Rectal smooth muscle tissue (tissue), 1 donor: ENCODE measurements at regions not wholly inside any gene's neighbourhood (a gene's known extent, or its start where the extent isn't known, plus 50 kb on each side); places are given as distances from the start of the nearest gene placed in this dataset.

Experiments
- H3K27ac ChIP-seq: one replicate; pipeline ENCODE4 v1.7.0; 2013; ENCODE audit warnings: low read depth, low read length, inconsistent platforms
- H3K27me3 ChIP-seq: one replicate; pipeline ENCODE4 v1.7.0; 2013; ENCODE audit warnings: low read length; ENCODE audit not compliant: control insufficient read depth, insufficient read depth
- H3K36me3 ChIP-seq: one replicate; pipeline ENCODE4 v1.7.0; 2013; ENCODE audit warnings: low read length; ENCODE audit not compliant: control insufficient read depth, insufficient read depth
- H3K4me1 ChIP-seq: one replicate; pipeline ENCODE4 v1.7.0; 2013; ENCODE audit warnings: low read length; ENCODE audit not compliant: control insufficient read depth, insufficient read depth
- H3K4me3 ChIP-seq: one replicate; pipeline ENCODE4 v1.7.0; 2013; ENCODE audit warnings: low read length
- H3K9ac ChIP-seq: one replicate; pipeline ENCODE4 v1.7.0; 2013; ENCODE audit warnings: low read length

DNA sequence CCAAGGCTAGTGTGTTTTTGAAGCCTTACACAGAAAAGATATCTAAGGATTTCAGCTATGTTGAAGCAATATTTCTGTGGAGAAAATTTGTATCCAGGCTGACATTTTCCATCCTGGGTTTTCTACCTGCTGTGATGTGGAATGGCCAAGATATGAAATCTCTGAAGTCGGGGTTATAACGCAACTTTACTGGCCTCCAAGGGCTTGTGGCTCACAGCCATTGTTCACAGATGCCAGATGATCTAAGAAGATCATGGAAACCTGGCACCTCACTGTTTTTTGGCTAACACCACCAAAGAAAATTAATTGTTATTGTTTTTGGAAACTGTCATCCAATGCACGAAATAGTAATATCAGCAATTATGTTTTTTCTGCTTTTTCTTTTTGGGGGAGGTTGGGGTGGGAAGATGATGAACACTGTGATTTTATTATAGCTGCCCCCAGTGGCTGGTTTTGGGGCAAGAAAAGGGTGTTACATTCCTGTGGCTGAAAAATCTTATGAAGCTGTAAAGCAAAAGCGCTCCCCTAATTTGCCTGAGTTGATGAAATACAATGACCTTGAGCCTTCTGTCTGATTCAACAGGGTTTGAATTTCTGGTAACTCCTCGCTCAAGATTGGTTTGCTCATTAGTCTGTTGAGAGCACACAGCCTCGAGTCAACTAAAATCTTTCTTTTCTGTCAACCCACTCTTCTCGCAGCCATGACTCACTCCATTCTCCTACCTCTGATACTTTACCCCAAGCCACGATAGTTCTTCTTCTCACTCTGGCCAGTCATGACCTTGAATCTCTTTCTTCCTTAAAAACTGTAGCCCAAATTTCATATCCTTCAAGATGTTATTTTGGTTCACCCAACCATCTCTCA, 236.7 kb downstream of the PAX1 start:
- H3K27ac ChIP-seq: no peak overlapping the region
- H3K4me3 ChIP-seq: no peak overlapping the region
- no peaks in the 10 kb centered on the region for H3K4me1 ChIP-seq
- H3K9ac ChIP-seq: no peak overlapping the region
- H3K27me3 ChIP-seq: no peaks in the 10 kb centered on the region
- no peaks in the 10 kb centered on the region for H3K36me3 ChIP-seq

DNA sequence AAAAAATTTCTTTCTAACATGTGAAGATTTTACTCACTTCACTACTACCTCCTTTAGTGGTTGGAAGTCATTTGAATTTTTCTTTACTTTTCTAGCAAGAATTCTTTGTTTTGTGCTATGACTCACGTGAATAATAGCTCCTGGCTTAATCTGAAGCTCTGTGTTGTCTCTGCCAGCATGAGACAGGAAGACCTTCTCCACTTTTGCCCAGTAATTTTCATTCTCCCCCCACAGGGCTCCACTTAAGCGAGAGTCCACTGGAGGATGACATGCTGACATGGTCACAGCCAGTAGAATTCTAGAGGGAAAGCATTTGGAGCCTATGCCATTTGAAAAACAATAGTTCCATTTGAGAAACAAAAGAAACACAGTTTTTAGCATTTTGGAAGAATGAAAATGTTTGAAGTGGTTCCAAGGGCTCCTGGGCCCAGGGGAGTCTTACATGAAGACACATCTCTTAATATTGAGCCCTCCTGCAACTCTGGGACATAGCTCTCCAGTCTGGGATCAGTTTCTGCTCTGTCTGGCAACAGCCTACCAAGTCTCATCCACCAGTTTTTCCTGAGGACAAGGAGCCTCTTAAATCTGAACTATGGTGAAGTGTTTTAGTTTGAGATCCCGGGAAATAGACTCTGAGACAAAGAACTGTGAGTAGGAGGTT, 231.4 kb downstream of the PAX1 start:
- Histone ChIP-seq H3K36me3 (no peaks in the 10 kb centered on the region), H3K9ac (no peak overlapping the region), H3K27me3 (no peaks in the 10 kb centered on the region)

DNA sequence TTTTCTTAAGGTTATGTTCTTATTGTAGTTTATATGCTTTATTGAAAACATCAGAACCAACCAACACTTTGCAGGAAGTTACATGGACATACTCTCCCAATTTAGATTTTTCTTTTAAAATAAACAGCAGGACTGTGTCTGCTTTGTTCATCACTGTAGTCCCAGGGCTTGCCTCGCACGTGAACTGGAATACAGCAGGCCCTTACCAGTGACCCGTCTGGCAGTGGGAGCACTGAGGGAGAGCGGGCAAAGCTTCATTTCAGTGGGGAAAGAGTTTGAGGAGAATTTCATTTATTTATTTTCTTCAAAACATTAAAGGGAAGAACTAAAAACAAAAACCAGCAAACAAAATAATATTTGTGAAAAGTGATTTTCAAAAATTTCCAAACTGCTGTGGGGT, 230.8 kb downstream of the PAX1 start:
- Histone ChIP-seq H3K27ac (no peak overlapping the region), H3K27me3 (no peaks in the 10 kb centered on the region), H3K4me1 (no peaks in the 10 kb centered on the region), H3K36me3 (no peaks in the 10 kb centered on the region), H3K4me3 (no peak overlapping the region), H3K9ac (no peak overlapping the region)

More for the DNA sequence above, 231.4 kb downstream of the PAX1 start:
- no peaks in the 10 kb centered on the region for H3K4me1 ChIP-seq
- no peak overlapping the region for H3K27ac ChIP-seq
- H3K4me3 ChIP-seq: no peak overlapping the region

DNA sequence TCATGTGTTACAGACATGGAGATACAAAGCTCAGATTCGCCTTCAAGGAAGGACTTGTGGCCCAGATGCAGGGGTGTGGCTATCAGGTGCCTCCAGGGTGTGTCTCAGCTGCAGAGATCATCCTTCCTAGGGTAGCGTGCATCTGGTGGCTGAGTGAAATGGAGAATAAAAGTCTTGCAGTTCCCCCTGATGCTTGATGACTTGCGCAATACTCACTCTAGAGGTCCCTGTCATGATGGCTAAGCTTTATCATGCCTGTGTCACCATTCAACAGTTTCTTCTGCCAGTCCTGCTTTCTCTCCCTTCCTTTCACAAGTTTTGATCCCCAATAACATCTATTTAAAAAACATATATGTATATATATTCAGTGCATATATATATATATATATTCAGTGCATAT, 228.1 kb downstream of the PAX1 start:
- no peak overlapping the region for H3K9ac ChIP-seq
- H3K4me3 ChIP-seq: no peak overlapping the region
- H3K27ac ChIP-seq: no peak overlapping the region
- H3K36me3 ChIP-seq: no peaks in the 10 kb centered on the region
- no peaks in the 10 kb centered on the region for H3K27me3 ChIP-seq
- H3K4me1 ChIP-seq: no peaks in the 10 kb centered on the region

DNA sequence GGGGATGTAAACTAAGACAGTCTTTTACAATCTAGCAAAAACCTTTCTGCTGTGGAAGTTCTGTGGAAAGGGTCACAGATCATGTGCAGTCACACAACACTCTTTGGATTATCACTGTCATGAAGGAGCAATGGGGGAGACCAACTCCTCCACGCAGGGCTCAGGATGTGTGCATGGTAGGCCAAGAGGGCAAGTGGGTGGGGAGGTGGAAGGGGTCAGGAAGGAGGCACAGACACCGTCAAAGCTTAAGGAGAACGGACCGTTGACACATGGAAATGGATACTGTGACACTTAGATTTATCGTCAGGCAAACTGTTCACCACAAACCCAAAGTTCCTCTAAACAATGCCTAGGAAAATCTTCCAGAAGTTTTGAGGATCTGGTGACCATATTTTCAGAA, 215.8 kb downstream of the PAX1 start:
- Histone ChIP-seq H3K36me3 (no peaks in the 10 kb centered on the region), H3K4me3 (no peak overlapping the region), H3K9ac (no peak overlapping the region), H3K27ac (no peak overlapping the region), H3K4me1 (peaks cover 4% of the 10 kb centered on the region), H3K27me3 (no peaks in the 10 kb centered on the region)

DNA sequence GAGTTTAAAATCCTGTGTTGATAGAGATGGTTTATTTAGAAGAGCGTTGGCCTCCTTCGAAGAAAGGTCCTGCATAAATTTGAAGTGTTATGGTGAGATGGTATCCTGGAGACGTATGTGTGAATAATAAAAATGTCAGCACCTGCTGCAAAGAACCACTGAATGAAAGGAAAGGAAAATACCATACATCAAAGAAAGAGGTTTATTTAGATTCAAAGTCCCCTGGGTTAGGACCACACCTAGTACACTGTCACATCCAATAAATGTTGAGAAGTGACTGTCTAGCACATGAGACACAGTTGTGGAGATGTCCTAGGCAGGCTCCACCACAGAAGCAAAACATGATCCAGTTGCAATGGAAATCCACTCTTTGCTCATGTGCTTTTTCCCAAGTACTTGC, 214.7 kb downstream of the PAX1 start:
- Histone ChIP-seq H3K9ac (no peak overlapping the region), H3K4me1 (peaks cover 4% of the 10 kb centered on the region), H3K27me3 (no peaks in the 10 kb centered on the region), H3K36me3 (no peaks in the 10 kb centered on the region), H3K4me3 (no peak overlapping the region), H3K27ac (no peak overlapping the region)

DNA sequence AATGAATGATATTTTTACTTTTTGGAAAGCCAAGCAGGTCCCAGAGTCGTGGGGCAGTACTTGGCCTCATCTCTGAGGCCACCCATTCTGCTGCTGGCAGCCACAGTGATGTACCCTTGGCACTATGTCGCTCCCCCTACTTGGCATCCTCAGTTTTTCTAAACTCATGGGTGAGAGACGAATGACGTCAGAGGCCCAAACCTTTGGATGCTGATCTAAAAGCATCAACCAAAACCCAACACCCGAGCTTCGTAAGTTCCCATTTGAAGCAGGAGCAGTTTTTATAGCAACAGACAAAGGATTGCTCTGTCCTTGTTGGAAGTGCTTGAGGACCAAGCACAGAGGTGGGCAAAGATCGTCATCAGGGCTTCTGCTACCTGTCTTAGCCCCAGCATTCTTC, 212.9 kb downstream of the PAX1 start:
- no peak overlapping the region for H3K4me3 ChIP-seq
- no peak overlapping the region for H3K9ac ChIP-seq
- H3K27ac ChIP-seq: no peak overlapping the region
- H3K4me1 ChIP-seq: peaks cover 4% of the 10 kb centered on the region
- H3K27me3 ChIP-seq: no peaks in the 10 kb centered on the region
- no peaks in the 10 kb centered on the region for H3K36me3 ChIP-seq

DNA sequence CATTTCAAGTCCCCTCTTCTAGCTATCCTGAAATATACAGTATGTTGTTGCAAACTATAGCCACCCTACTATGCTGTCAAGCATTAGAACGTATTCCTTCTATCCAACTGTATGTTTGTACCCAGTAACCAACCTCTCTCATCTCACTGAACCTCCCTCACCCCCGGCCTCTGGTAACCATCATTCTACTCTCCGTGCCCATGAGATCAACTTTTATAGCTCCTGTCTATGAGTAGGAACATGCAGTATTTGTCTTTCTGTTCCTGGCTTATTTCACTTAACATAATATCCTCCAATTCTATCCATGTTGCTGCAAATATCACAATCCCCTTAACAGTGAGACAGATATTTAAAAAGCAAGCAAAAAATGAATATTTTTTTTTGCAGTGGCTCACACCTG, 196.9 kb downstream of the PAX1 start:
- no peak overlapping the region for H3K9ac ChIP-seq
- H3K27me3 ChIP-seq: no peaks in the 10 kb centered on the region
- no peaks in the 10 kb centered on the region for H3K36me3 ChIP-seq
- peak overlapping the region; percentile 67 for H3K27ac ChIP-seq
- H3K4me1 ChIP-seq: peaks cover 2% of the 10 kb centered on the region
- H3K4me3 ChIP-seq: no peak overlapping the region

DNA sequence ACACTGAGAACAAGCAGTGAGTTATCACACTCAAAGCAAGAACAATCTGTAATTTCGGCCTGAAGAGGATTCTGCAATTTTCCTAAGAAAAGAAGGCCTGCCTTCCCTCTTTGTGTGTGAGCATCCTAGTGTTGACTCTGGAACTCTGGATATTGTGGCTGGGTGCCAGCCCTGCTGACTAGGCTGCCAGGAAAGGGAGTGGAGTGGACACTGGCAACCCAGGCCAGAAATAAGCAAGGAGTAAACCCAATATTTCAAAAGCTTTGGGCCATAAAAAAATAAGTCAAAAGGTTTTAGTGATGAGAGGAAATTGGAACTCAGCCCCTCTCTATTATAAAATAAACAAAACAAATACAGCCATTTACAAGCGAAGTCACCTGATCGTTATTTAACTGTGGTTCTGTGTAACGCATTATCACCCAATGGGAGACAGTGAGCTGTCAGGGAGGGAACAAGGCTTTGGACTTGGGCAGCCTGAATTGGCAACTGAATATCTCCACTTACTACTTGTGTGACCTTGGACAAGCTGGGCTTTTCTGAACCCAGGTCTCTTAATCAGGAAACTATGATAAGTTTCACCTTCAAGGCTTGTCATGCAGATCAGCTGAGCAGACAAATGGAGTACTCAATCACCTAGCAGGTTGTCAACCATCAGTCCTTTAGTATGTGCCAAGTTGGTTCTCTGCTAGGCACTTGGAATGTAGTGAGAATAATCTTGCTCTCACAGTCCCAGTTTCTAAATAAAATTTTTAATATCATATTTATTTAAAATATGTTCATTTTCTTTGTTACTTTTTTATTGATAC, 196.2 kb downstream of the PAX1 start:
- peaks cover 2% of the 10 kb centered on the region for H3K4me1 ChIP-seq
- H3K27ac ChIP-seq: peak overlapping the region; percentile 67
- H3K36me3 ChIP-seq: no peaks in the 10 kb centered on the region
- H3K9ac ChIP-seq: no peak overlapping the region
- no peaks in the 10 kb centered on the region for H3K27me3 ChIP-seq
- H3K4me3 ChIP-seq: no peak overlapping the region

DNA sequence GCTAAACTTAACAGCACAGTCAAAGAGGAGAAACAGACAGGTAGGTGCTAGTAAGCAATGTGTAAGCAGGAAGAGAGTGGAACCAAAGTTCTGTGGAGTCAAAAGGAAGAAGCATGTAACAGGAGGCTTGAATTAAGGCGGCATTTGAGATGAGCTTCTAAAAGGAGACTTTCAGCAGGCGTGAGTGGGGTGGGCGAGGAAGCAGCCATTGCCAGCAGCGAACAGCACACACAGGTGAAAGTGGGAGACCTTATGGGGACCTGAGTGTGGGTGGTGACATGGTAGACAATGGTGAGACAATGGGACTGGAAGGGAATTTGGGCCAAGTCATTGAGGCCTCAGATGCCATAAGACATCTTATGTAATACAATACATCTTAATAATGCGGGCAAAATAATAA, 195.0 kb downstream of the PAX1 start:
- Histone ChIP-seq H3K36me3 (no peaks in the 10 kb centered on the region), H3K4me3 (no peak overlapping the region), H3K27me3 (no peaks in the 10 kb centered on the region), H3K4me1 (peaks cover 2% of the 10 kb centered on the region), H3K27ac (no peak overlapping the region), H3K9ac (no peak overlapping the region)

DNA sequence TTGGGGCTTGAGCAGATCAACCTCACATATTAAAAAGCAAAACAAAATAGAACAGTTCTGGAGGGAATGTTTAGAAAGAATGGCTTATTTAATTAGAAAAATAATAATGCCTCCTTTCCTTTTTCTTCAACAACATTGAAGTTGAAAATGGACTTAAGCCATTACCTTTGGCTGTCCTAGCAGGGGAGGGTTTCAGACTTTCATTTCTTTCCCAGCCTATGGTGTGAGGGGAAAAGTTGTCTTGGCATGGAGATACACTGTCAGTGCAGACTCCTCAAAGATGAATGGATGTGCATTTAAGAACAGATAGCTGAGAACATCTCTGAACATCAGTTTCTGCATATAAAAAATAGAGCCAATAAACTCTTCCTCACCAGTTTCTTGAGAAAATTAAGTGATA, 169.5 kb downstream of the PAX1 start:
- no peak overlapping the region for H3K27ac ChIP-seq
- H3K4me3 ChIP-seq: no peak overlapping the region
- no peaks in the 10 kb centered on the region for H3K27me3 ChIP-seq
- no peak overlapping the region for H3K9ac ChIP-seq
- no peaks in the 10 kb centered on the region for H3K36me3 ChIP-seq
- H3K4me1 ChIP-seq: no peaks in the 10 kb centered on the region

DNA sequence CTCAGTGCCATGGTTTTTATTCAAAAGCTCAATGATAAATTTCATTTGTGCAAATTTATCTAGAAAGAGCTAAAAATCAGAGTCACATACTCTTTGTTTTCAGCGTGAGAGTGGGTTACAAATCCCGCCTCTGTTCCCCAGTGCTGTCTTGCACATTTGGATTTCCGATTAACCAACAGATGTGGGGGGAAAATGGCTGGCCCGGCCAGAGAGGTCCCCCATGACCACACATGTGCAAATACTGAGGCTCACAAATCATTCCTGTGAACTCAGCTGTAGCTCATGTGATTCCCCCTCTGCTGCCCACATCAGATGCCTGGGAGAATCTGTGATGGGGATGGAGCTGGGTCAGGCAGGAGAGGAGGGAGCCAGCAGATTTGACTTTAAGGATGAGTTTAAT, 168.7 kb downstream of the PAX1 start:
- Histone ChIP-seq H3K36me3 (no peaks in the 10 kb centered on the region), H3K9ac (no peak overlapping the region), H3K4me1 (no peaks in the 10 kb centered on the region), H3K27ac (no peak overlapping the region), H3K4me3 (no peak overlapping the region), H3K27me3 (no peaks in the 10 kb centered on the region)
